OCI-LY3 (cell line): ENCODE measurements at regions not wholly inside any gene's neighbourhood (a gene's known extent, or its start where the extent isn't known, plus 50 kb on each side); places are given as distances from the start of the nearest gene placed in this dataset.

Experiments
- CTCF ChIP-seq: fragments of 200-600, 300-600 bp; sonication (generic); IDR thresholded peaks from 2 replicates; pipeline ENCODE4 v1.5.1; 2014; ENCODE audit warnings: antibody characterized with exemption, low read length, low read depth
- EZH2phosphoT487 ChIP-seq: fragments of 200-600 bp; shearing (Covaris generic); IDR thresholded peaks from 2 replicates; pipeline ENCODE4 v1.6.1; 2018; ENCODE audit warnings: antibody characterized with exemption, mixed run types, low read depth

GRCh38 chr5:4551034-4551433, 589.1 kb upstream of the ADAMTS16 start:
- TF ChIP-seq CTCF (no peak), EZH2phosphoT487 (no peak)
